NB4 (cell line): ENCODE measurements at regions not wholly inside any gene's neighbourhood (a gene's known extent, or its start where the extent isn't known, plus 50 kb on each side); places are given as distances from the start of the nearest gene placed in this dataset.

Experiments
- MYC ChIP-seq: IDR thresholded peaks from 2 replicates; pipeline ENCODE4 v1.6.1; 2011; ENCODE audit warnings: low read depth, low read length
- POLR2A ChIP-seq: IDR thresholded peaks from 2 replicates; pipeline ENCODE4 v1.6.1; 2011; ENCODE audit warnings: mild to moderate bottlenecking; ENCODE audit not compliant: insufficient read length; ENCODE audit errors: extremely low read depth
- TF ChIP-seq, protein P1 (sequence below): IDR thresholded peaks from one replicate; pipeline ENCODE4 v1.5.1; 2012; ENCODE audit warnings: low read depth, low read length

DNA sequence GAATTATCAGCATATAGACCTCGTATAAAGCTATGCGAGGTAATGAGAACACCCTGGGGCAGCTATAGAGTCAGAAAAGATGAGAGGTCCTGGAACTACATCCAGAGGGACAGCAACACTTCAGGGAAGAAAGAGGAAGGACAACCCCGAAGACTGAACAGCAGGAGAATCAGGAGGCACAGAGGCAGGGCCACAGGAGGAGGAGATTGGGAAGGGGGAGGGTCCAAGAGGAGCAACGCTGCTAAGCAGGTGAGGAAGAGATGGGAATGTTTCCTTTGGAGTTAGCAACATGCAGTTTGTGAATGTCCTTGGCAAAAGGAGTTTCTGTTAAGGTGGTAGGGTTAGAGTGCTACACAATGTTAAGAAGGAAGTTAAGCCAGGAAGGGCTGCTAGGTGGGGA is 79.5 kb upstream of the OLIG3 start:
- TF ChIP-seq, protein P1, sequence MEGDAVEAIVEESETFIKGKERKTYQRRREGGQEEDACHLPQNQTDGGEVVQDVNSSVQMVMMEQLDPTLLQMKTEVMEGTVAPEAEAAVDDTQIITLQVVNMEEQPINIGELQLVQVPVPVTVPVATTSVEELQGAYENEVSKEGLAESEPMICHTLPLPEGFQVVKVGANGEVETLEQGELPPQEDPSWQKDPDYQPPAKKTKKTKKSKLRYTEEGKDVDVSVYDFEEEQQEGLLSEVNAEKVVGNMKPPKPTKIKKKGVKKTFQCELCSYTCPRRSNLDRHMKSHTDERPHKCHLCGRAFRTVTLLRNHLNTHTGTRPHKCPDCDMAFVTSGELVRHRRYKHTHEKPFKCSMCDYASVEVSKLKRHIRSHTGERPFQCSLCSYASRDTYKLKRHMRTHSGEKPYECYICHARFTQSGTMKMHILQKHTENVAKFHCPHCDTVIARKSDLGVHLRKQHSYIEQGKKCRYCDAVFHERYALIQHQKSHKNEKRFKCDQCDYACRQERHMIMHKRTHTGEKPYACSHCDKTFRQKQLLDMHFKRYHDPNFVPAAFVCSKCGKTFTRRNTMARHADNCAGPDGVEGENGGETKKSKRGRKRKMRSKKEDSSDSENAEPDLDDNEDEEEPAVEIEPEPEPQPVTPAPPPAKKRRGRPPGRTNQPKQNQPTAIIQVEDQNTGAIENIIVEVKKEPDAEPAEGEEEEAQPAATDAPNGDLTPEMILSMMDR, result no peak
- TF ChIP-seq POLR2A (no peak), MYC (no peak)
